ENCODE measurements at regions not wholly inside any gene's neighbourhood (a gene's known extent, or its start where the extent isn't known, plus 50 kb on each side); places are given as distances from the start of the nearest gene placed in this dataset.

DNA sequence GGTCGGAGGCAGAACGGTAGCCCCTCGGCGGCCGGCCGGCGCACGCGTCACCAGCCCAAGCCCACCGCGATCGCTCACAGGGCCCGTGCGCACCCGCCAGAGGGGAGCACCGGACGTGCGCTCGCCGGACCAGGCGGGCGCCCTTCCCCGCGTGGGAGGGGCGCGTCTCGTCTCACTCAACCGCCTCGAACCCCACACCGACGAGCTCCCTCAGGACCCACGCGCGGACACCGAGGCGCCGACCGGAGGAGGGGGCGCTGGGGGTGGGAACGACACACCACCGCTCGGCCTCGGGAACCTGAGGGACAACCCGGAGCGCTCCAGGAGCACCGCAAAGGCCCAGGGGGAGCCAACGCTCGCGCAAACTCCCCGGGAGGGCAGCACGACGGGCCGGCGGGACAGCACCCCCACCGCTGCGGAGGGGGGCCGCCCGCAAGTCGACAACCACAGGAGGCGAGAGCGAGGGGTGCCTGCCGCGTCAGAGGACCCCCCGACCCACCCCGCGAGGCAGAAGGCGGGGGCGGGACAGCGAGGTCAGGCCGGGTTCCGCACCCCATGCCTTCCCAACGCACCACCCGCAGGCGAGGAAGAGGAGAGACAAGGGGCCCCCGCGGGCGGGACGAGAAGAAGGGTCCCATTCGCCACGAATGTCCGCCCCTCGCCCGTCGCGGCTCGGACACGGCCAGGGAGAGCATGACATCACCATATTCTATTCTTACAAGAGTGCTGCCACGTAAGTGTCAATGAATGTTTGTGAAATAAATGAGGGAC is 512.7 kb upstream of the ZNF337 start:
- BruUV-seq (replicated peaks): no TSS peak
- CTCF ChIA-PET (ENCODE audit: low intra/inter-chr PET ratio): no interaction called here
- Histone ChIP-seq H3K79me2 (ENCODE audit: control insufficient read depth, insufficient read depth, low read length) (no peaks in the 10 kb centered on the region), H3K27me3 (ENCODE audit: control insufficient read depth in 2 of 2, insufficient read depth in 2 of 2, low read length in 2 of 2) (no peaks in the 10 kb centered on the region), H3K27ac (ENCODE audit: extremely low read depth, low read depth, low read length) (no peak overlapping the region), H3K9me3 (replicated peaks; ENCODE audit: control insufficient read depth, insufficient read depth, low read depth, low read length) (no peaks in the 10 kb centered on the region), H3K9ac (ENCODE audit: insufficient read depth in 1 of 2, low read depth in 2 of 2, low read length in 2 of 2) (no peak overlapping the region), H3K4me2 (ENCODE audit: insufficient read depth, low read length) (no peak overlapping the region), H3K4me1 (replicated peaks in 1 of 2; ENCODE audit: control insufficient read depth in 2 of 2, insufficient read depth in 2 of 2, low read length in 2 of 2) (no peaks in the 10 kb centered on the region), H2AFZ (ENCODE audit: low read depth, low read length) (no peak overlapping the region), H3K4me3 (no peak overlapping the region), H3K36me3 (ENCODE audit: control insufficient read depth, insufficient read depth, low read length) (no peaks in the 10 kb centered on the region), H4K20me1 (replicated peaks; ENCODE audit: control insufficient read depth, insufficient read depth, low read length) (no peaks in the 10 kb centered on the region), H3K9me1 (ENCODE audit: control insufficient read depth, insufficient read depth, low read length) (no peaks in the 10 kb centered on the region)
- FAIRE-seq: peak; percentile 100
- WGBS (ENCODE audit: insufficient coverage, low coverage, missing lambda C conversion rate): 30% methylated on average over 47 of the region's 88 CpGs
- POLR2A ChIA-PET: no interaction called here
- ATAC-seq: no peak
- intact Hi-C loops (cut with micrococcal nuclease): no loop called here
- in situ Hi-C loops (cut with MboI): no loop called here
- no peak for DNase-seq (ENCODE audit: extremely low read depth in 1 of 4, low spot score in 3 of 4)
- TF ChIP-seq ZFPM2 (CRISPR knock-in tag; IDR thresholded peaks at IDR 0.05) (no peak), ZNF134 (CRISPR knock-in tag; conservative IDR thresholded peaks at IDR 0.05) (no peak), ETV6 (IDR thresholded peaks at IDR 0.05; ENCODE audit: borderline replicate concordance in 1 of 2, low read depth in 2 of 2, low read length in 1 of 2) (no peak), ETV6 (CRISPR knock-in tag; IDR thresholded peaks at IDR 0.05; ENCODE audit: borderline replicate concordance) (no peak), FUS (optimal IDR thresholded peaks at IDR 0.05; ENCODE audit: low read depth, low read length) (no peak), TEAD4 (IDR thresholded peaks at IDR 0.05; ENCODE audit: low read length) (no peak), TEAD4 (CRISPR knock-in tag; IDR thresholded peaks at IDR 0.05; ENCODE audit: borderline replicate concordance) (no peak), SRSF9 (IDR thresholded peaks at IDR 0.05; ENCODE audit: borderline replicate concordance, low read depth, low read length) (no peak), ZNF347 (CRISPR knock-in tag; IDR thresholded peaks at IDR 0.05; ENCODE audit: low read depth) (no peak), TFAM (CRISPR knock-in tag; conservative IDR thresholded peaks at IDR 0.05) (no peak), ZC3H11A (IDR thresholded peaks at IDR 0.05; ENCODE audit: low read depth, low read length) (no peak), SMARCA4 (IDR thresholded peaks at IDR 0.05) (no peak), RFX5 (IDR thresholded peaks at IDR 0.05; ENCODE audit: low read depth, low read length) (no peak), ZNF764 (CRISPR knock-in tag; IDR thresholded peaks at IDR 0.05; ENCODE audit: low read depth) (no peak), XRCC3 (IDR thresholded peaks at IDR 0.05) (no peak), HDAC2 (IDR thresholded peaks at IDR 0.05) (no peak), TCF7 (IDR thresholded peaks at IDR 0.05; ENCODE audit: borderline replicate concordance) (no peak)
- TF ChIP-seq, protein P1, sequence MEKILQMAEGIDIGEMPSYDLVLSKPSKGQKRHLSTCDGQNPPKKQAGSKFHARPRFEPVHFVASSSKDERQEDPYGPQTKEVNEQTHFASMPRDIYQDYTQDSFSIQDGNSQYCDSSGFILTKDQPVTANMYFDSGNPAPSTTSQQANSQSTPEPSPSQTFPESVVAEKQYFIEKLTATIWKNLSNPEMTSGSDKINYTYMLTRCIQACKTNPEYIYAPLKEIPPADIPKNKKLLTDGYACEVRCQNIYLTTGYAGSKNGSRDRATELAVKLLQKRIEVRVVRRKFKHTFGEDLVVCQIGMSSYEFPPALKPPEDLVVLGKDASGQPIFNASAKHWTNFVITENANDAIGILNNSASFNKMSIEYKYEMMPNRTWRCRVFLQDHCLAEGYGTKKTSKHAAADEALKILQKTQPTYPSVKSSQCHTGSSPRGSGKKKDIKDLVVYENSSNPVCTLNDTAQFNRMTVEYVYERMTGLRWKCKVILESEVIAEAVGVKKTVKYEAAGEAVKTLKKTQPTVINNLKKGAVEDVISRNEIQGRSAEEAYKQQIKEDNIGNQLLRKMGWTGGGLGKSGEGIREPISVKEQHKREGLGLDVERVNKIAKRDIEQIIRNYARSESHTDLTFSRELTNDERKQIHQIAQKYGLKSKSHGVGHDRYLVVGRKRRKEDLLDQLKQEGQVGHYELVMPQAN (IDR thresholded peaks at IDR 0.05; ENCODE audit: borderline replicate concordance): no peak
- TF ChIP-seq, protein P2, sequence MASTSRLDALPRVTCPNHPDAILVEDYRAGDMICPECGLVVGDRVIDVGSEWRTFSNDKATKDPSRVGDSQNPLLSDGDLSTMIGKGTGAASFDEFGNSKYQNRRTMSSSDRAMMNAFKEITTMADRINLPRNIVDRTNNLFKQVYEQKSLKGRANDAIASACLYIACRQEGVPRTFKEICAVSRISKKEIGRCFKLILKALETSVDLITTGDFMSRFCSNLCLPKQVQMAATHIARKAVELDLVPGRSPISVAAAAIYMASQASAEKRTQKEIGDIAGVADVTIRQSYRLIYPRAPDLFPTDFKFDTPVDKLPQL (IDR thresholded peaks at IDR 0.05; ENCODE audit: extremely low read depth, insufficient read length): no peak
